ENCODE measurements at regions not wholly inside any gene's neighbourhood (a gene's known extent, or its start where the extent isn't known, plus 50 kb on each side); places are given as distances from the start of the nearest gene placed in this dataset.

GRCh38 chr18:10279905-10280644 is 174.4 kb upstream of the APCDD1 start:
- Histone ChIP-seq H3K27ac (no peak overlapping the region), H3K27me3 (no peaks in the 10 kb centered on the region), H3K9me3 (no peaks in the 10 kb centered on the region), H3K36me3 (no peaks in the 10 kb centered on the region), H3K4me3 (no peak overlapping the region), H3K4me1 (ENCODE audit: insufficient read depth) (no peaks in the 10 kb centered on the region)
- 83 to 86% (median 83%) methylated on average over 9 of the region's 9 CpGs for WGBS, 3 donors
- intact Hi-C loops (cut with DNase I), result no loop called here
- no peak for TF ChIP-seq EP300 (IDR thresholded peaks at IDR 0.05)
- TF ChIP-seq CTCF (IDR thresholded peaks at IDR 0.05), result no peak
- no peak for TF ChIP-seq POLR2A (IDR thresholded peaks at IDR 0.05)
- DNase-seq, result no peak

GRCh38 chr18:10284540-10285282 is 169.7 kb upstream of the APCDD1 start:
- Histone ChIP-seq H3K9me3 (no peaks in the 10 kb centered on the region), H3K27me3 (no peaks in the 10 kb centered on the region), H3K27ac (no peak overlapping the region), H3K4me3 (no peak overlapping the region), H3K4me1 (ENCODE audit: insufficient read depth) (no peaks in the 10 kb centered on the region), H3K36me3 (no peaks in the 10 kb centered on the region)
- DNase-seq, result no peak
- intact Hi-C loops (cut with DNase I), result no loop called here
- no peak for TF ChIP-seq POLR2A (IDR thresholded peaks at IDR 0.05)
- TF ChIP-seq EP300 (IDR thresholded peaks at IDR 0.05), result no peak
- no peak for TF ChIP-seq CTCF (IDR thresholded peaks at IDR 0.05)
- 57 to 69% (median 60%) methylated on average over 13 of the region's 13 CpGs for WGBS, 3 donors

- Histone ChIP-seq H3K27me3 (no peaks in the 10 kb centered on the region), H3K9me3 (no peaks in the 10 kb centered on the region), H3K27ac (no peak overlapping the region), H3K36me3 (no peaks in the 10 kb centered on the region), H3K4me1 (ENCODE audit: insufficient read depth) (no peaks in the 10 kb centered on the region), H3K4me3 (no peak overlapping the region)
- WGBS, 3 donors, result 92 to 94% (median 93%) methylated on average over 3 of the region's 3 CpGs
- intact Hi-C loops (cut with DNase I), result no loop called here
- TF ChIP-seq CTCF (IDR thresholded peaks at IDR 0.05) (no peak), POLR2A (IDR thresholded peaks at IDR 0.05) (no peak), EP300 (IDR thresholded peaks at IDR 0.05) (no peak)
- no peak for DNase-seq
These were observed 169.2 kb upstream of the APCDD1 start for GRCh38 chr18:10285283-10285640.

GRCh38 chr18:10286580-10287150 is 167.8 kb upstream of the APCDD1 start:
- Histone ChIP-seq H3K4me3 (no peak overlapping the region), H3K9me3 (no peaks in the 10 kb centered on the region), H3K4me1 (ENCODE audit: insufficient read depth) (no peaks in the 10 kb centered on the region), H3K36me3 (no peaks in the 10 kb centered on the region), H3K27me3 (no peaks in the 10 kb centered on the region), H3K27ac (no peak overlapping the region)
- no peak for TF ChIP-seq POLR2A (IDR thresholded peaks at IDR 0.05)
- TF ChIP-seq EP300 (IDR thresholded peaks at IDR 0.05), result no peak
- no peak for TF ChIP-seq CTCF (IDR thresholded peaks at IDR 0.05)
- 92 to 96% (median 95%) methylated on average over 8 of the region's 8 CpGs for WGBS, 3 donors
- intact Hi-C loops (cut with DNase I), result no loop called here
- no peak for DNase-seq

Data from ovary (tissue), 7 donors.